HG03095 (cell line): ENCODE measurements at regions not wholly inside any gene's neighbourhood (a gene's known extent, or its start where the extent isn't known, plus 50 kb on each side); places are given as distances from the start of the nearest gene placed in this dataset.
"Not testable (repeated sequence)": the region's sequence is repeated elsewhere in the genome, so short reads cannot be mapped to it uniquely, and the experiment has no call there.

Experiments used
- ATAC-seq: cut with Tn5 transposase; IDR thresholded peaks from one replicate; pipeline ENCODE4 v1.9.1; 2021; ENCODE audit warnings: moderate library complexity; ENCODE audit not compliant: unreplicated experiment

GRCh38 chrX:87098477-87098876 lies 419.1 kb upstream of the KLHL4 start:
- no peak for ATAC-seq

GRCh38 chrX:87105131-87105530 lies 412.5 kb upstream of the KLHL4 start:
- ATAC-seq: no peak

- ATAC-seq: no peak
These were observed 407.5 kb upstream of the KLHL4 start for GRCh38 chrX:87110142-87110541.

GRCh38 chrX:87140800-87141483 lies 376.7 kb upstream of the KLHL4 start:
- ATAC-seq: no peak

GRCh38 chrX:87160435-87161010 lies 357.1 kb upstream of the KLHL4 start:
- ATAC-seq: no peak

- ATAC-seq: no peak
These were observed 349.8 kb upstream of the KLHL4 start for GRCh38 chrX:87167841-87168240.

GRCh38 chrX:87178009-87178408 lies 339.6 kb upstream of the KLHL4 start:
- not testable (repeated sequence) for ATAC-seq
